HepG2 (cell line): ENCODE measurements at regions not wholly inside any gene's neighbourhood (a gene's known extent, or its start where the extent isn't known, plus 50 kb on each side); places are given as distances from the start of the nearest gene placed in this dataset.
"Not testable (repeated sequence)": the region's sequence is repeated elsewhere in the genome, so short reads cannot be mapped to it uniquely, and the experiment has no call there.

Experiments used
- ATAC-seq: fragments of 200-7000 bp; cut with Tn5 transposase; 3 replicates; pipeline ENCODE4 v1.9.1; 2020; ENCODE audit warnings: mild to moderate bottlenecking, moderate library complexity
- BruUV-seq: library from RNA; stranded (reverse); fragments of 400-500 nt; replicated peaks from 2 replicates; lab custom pipeline; 2021; lab: Mats Ljungman, UMichigan
- CTCF ChIA-PET: fragments of 300-600 bp; formaldehyde crosslinking; extraction: SDS; loops from one replicate; lab custom pipeline; 2021; ENCODE audit warnings: low total read pairs, inconsistent platforms, low intra/inter-chr PET ratio; lab: Yijun Ruan, JAX
- POLR2A ChIA-PET: fragments of 350-600 bp; sonication (Branson Sonifier 250); formaldehyde crosslinking; loops from one replicate; lab custom pipeline; 2020; ENCODE audit warnings: antibody characterized with exemption, inconsistent platforms; lab: Yijun Ruan, JAX
- DNase-seq: peaks from one replicate; pipeline ENCODE4 v3.0.0-alpha.2; 2015; ENCODE audit warnings: low spot score
- FAIRE-seq: peaks from 3 replicates; lab custom pipeline; 2011; peaks lifted over from hg19 to GRCh38; lab: Jason Lieb, UNC
- H2AFZ ChIP-seq: one replicate; pipeline ENCODE4 v1.6.1; 2011; ENCODE audit warnings: low read length, inconsistent platforms
- H3K27ac ChIP-seq: fragments of 300-600 bp; 3 replicates; pipeline ENCODE4 v1.8.0; 2011; ENCODE audit warnings: mixed run types, mild to moderate bottlenecking, mixed read lengths, low read length, inconsistent platforms; ENCODE audit not compliant: insufficient read depth; ENCODE audit errors: extremely low read length
- H3K27me3 ChIP-seq, 2 experiments: fragments of 200-600 bp in 1 of 2; 2 replicates in 1 of 2; 3 replicates in 1 of 2; pipeline versions ENCODE4 v1.6.0 to v1.8.0; 2011; ENCODE audit warnings: low read length in 2 of 2, mild to moderate bottlenecking in 2 of 2, moderate library complexity in 2 of 2, inconsistent platforms in 1 of 2; ENCODE audit not compliant: insufficient read depth in 2 of 2, control insufficient read depth in 1 of 2
- H3K36me3 ChIP-seq, 2 experiments: fragments of 200-600 bp in 1 of 2; replicated peaks in 1 of 2; 2 replicates in 1 of 2; 3 replicates in 1 of 2; pipeline versions ENCODE4 v1.5.1 to v1.8.0; 2011; ENCODE audit warnings: low read length in 2 of 2, inconsistent platforms in 1 of 2; ENCODE audit not compliant: insufficient read depth in 2 of 2, control insufficient read depth in 1 of 2
- H3K4me1 ChIP-seq: 2 replicates; pipeline ENCODE4 v1.5.1; 2012; ENCODE audit warnings: low read length, inconsistent platforms; ENCODE audit not compliant: insufficient read depth
- H3K4me2 ChIP-seq: 2 replicates; pipeline ENCODE4 v1.6.0; 2011; ENCODE audit warnings: low read depth, low read length, inconsistent platforms
- H3K4me3 ChIP-seq, 3 experiments: fragments of 200-600 bp in 1 of 3; sonication (generic), shearing (Covaris generic) in 1 of 3; replicated peaks in 1 of 3; 2 replicates each; pipeline ENCODE4 v1.5.1; 2011 to 2016; ENCODE audit warnings: low read length in 3 of 3, inconsistent platforms in 2 of 3, low read depth in 2 of 3, mild to moderate bottlenecking in 2 of 3, control low read depth in 1 of 3, mixed read lengths in 1 of 3; ENCODE audit not compliant: insufficient read depth in 1 of 3
- H3K79me2 ChIP-seq: one replicate; pipeline ENCODE4 v1.6.1; 2011; ENCODE audit warnings: low read length, inconsistent platforms; ENCODE audit not compliant: insufficient read depth
- H3K9ac ChIP-seq: 2 replicates; pipeline ENCODE4 v1.6.0; 2011; ENCODE audit warnings: mild to moderate bottlenecking, low read depth, low read length, inconsistent platforms; ENCODE audit not compliant: insufficient read depth
- H3K9me3 ChIP-seq: 2 replicates; pipeline ENCODE4 v1.5.1; 2012; ENCODE audit warnings: mild to moderate bottlenecking, low read length
- H4K20me1 ChIP-seq: 2 replicates; pipeline ENCODE4 v1.6.0; 2011; ENCODE audit warnings: inconsistent platforms, mild to moderate bottlenecking, low read length, moderate library complexity; ENCODE audit not compliant: insufficient read depth
- ARNT ChIP-seq: fragments of 450-650 bp; IDR thresholded peaks from 2 replicates; pipeline ENCODE4 v1.6.1; 2017
- ATF1 ChIP-seq: IDR thresholded peaks from 2 replicates; pipeline ENCODE4 v1.6.1; 2016; ENCODE audit warnings: mild to moderate bottlenecking, control low read depth
- GABPA ChIP-seq, 2 experiments: IDR thresholded peaks; 2 replicates each; pipeline ENCODE4 v1.6.1; 2011 to 2016; ENCODE audit warnings: low read depth in 2 of 2, low read length in 1 of 2, missing biosample characterization in 1 of 2, missing genetic modification characterization in 1 of 2
- HOXD1 ChIP-seq: sonication (generic); formaldehyde crosslinking; IDR thresholded peaks from 2 replicates; pipeline ENCODE4 v1.5.0; 2020; ENCODE audit warnings: missing genetic modification reagents
- KLF16 ChIP-seq, 2 experiments: sonication (generic) in 1 of 2; formaldehyde crosslinking in 1 of 2; IDR thresholded peaks; 2 replicates each; pipeline versions ENCODE4 v1.6.1 to v1.8.0; 2016 to 2023; ENCODE audit warnings: missing genetic modification reagents in 2 of 2, missing compliant biosample characterization in 1 of 2
- PHF21A ChIP-seq: sonication (generic); formaldehyde crosslinking; IDR thresholded peaks from 2 replicates; pipeline ENCODE4 v1.5.0; 2020; ENCODE audit warnings: mild to moderate bottlenecking, missing genetic modification reagents
- ZNF234 ChIP-seq: sonication (generic); formaldehyde crosslinking; conservative IDR thresholded peaks from 2 replicates; pipeline ENCODE4 v1.5.1; 2020; ENCODE audit warnings: mild to moderate bottlenecking, missing genetic modification reagents
- ZNF576 ChIP-seq: sonication (generic); formaldehyde crosslinking; IDR thresholded peaks from 2 replicates; pipeline ENCODE4 v1.4.0; 2020; ENCODE audit warnings: mild to moderate bottlenecking, missing genetic modification reagents
- ZNF777 ChIP-seq: sonication (generic); formaldehyde crosslinking; IDR thresholded peaks from 2 replicates; pipeline ENCODE4 v1.4.0; 2020; ENCODE audit warnings: missing genetic modification reagents
- WGBS: methylation state at CpG from one replicate; pipeline ENCODE4 v1.1.6; 2017; ENCODE audit warnings: low lambda C conversion rate; 5-methylcytosine and 5-hydroxymethylcytosine counted together
- in situ Hi-C: cut with HindIII; loops from 2 replicates; pipeline ENCODE4 v1.10.0; 2017; ENCODE audit warnings: low pct_unique_long_range_greater_than_20kb; ENCODE audit not compliant: extremely low pct_ligation_motif_present
- intact Hi-C: fragments of 100-400 bp; cut with micrococcal nuclease; formaldehyde crosslinking; loops from one replicate; pipeline ENCODE4 v1.10.0; 2022; ENCODE audit not compliant: unreplicated experiment
- TF ChIP-seq, protein P1 (sequence below): IDR thresholded peaks from 2 replicates; pipeline ENCODE4 v1.6.1; 2016; ENCODE audit warnings: missing genetic modification reagents, missing compliant biosample characterization

GRCh38 chr12:30164382-30165318, 380.9 kb upstream of the TMTC1 start:
- Histone ChIP-seq H3K4me1 (no peaks in the 10 kb centered on the region), H3K27me3 (no peaks in the 10 kb centered on the region), H3K79me2 (no peaks in the 10 kb centered on the region), H3K9me3 (0 out of 2 replicates have a peak, but pooled peaks cover 4% of the 10 kb centered on the region), H4K20me1 (no peaks in the 10 kb centered on the region), H3K27ac (no peak overlapping the region), H3K4me3 (no peak overlapping the region), H3K4me2 (no peak overlapping the region), H3K9ac (no peak overlapping the region), H3K36me3 (no peaks in the 10 kb centered on the region), H2AFZ (no peak overlapping the region)
- DNase-seq: no peak
- CTCF ChIA-PET: no interaction called here
- TF ChIP-seq ZNF576 (CRISPR knock-in tag) (no peak), ZNF234 (CRISPR knock-in tag) (no peak), ARNT (no peak), ATF1 (CRISPR knock-in tag) (no peak), GABPA (IDR thresholded peaks at IDR 0.05; ENCODE audit: low read depth, low read length) (no peak), GABPA (CRISPR knock-in tag; IDR thresholded peaks at IDR 0.05; ENCODE audit: low read depth) (no peak), ZNF777 (CRISPR knock-in tag) (no peak), PHF21A (CRISPR knock-in tag) (no peak), HOXD1 (no peak), KLF16 (CRISPR knock-in tag; IDR thresholded peaks at IDR 0.05) (no peak)
- TF ChIP-seq, protein P1, sequence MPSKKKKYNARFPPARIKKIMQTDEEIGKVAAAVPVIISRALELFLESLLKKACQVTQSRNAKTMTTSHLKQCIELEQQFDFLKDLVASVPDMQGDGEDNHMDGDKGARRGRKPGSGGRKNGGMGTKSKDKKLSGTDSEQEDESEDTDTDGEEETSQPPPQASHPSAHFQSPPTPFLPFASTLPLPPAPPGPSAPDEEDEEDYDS (CRISPR knock-in tag): no peak
- FAIRE-seq: no peak
- in situ Hi-C loops (no loop called here), intact Hi-C loops (no loop called here)
- WGBS: 47% methylated on average over 10 of the region's 10 CpGs
- ATAC-seq: no peak
- BruUV-seq: no TSS peak
- POLR2A ChIA-PET: no interaction called here

DNA sequence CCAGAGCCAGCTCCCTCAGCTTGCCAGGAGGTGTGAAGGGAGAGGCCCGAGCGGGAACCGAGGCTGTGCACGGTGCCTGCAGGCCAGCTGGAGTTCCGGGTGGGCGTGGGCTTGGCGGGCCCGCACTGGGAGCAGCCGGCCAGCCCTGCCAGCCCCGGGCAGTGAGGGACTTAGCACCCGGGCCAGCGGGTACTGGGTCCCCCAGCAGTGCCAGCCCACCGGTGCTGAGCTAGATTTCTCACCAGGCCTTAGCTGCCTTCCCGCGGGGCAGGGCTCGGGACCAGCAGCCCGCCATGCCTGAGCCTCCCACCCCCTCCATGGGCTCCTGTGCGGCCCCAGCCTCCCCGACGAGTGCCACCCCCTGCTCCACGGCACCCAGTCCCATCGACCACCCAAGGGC, 373.1 kb upstream of the TMTC1 start:
- H3K27me3 ChIP-seq, H2AFZ ChIP-seq, H3K4me3 ChIP-seq, intact Hi-C loops, DNase-seq, POLR2A ChIA-PET, H3K4me2 ChIP-seq, in situ Hi-C loops, ATAC-seq, FAIRE-seq, H3K9ac ChIP-seq, H3K4me1 ChIP-seq, BruUV-seq, CTCF ChIA-PET, H3K27ac ChIP-seq, H3K36me3 ChIP-seq, H3K79me2 ChIP-seq, H3K9me3 ChIP-seq, H4K20me1 ChIP-seq: not testable (repeated sequence)
- 85% methylated on average over 4 of the region's 22 CpGs for WGBS
